ENCODE measurements at regions not wholly inside any gene's neighbourhood (a gene's known extent, or its start where the extent isn't known, plus 50 kb on each side); places are given as distances from the start of the nearest gene placed in this dataset.

DNA sequence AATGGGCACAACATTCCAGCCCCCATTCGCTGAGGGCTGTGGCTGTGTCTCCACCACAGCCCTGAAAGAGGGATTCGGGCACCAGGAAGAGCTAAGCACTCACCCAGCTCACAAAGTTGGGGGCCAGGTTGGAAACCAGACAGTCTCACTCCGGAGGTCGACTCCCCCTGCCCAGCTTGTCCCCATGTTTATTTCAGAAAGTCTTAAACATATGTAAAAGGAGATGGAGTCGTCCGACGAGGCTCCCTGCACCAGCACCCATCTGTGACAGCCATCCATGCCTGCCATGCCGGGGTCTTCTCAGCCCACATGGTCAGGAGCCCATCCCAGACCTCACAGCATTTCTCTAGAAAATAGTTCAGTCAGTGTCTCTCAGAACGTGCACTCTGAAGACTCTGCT is 63.6 kb upstream of the STX16 start:
- TF ChIP-seq, protein P1, sequence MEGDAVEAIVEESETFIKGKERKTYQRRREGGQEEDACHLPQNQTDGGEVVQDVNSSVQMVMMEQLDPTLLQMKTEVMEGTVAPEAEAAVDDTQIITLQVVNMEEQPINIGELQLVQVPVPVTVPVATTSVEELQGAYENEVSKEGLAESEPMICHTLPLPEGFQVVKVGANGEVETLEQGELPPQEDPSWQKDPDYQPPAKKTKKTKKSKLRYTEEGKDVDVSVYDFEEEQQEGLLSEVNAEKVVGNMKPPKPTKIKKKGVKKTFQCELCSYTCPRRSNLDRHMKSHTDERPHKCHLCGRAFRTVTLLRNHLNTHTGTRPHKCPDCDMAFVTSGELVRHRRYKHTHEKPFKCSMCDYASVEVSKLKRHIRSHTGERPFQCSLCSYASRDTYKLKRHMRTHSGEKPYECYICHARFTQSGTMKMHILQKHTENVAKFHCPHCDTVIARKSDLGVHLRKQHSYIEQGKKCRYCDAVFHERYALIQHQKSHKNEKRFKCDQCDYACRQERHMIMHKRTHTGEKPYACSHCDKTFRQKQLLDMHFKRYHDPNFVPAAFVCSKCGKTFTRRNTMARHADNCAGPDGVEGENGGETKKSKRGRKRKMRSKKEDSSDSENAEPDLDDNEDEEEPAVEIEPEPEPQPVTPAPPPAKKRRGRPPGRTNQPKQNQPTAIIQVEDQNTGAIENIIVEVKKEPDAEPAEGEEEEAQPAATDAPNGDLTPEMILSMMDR (IDR thresholded peaks at IDR 0.05), result no peak
- no peak for TF ChIP-seq EP300 (IDR thresholded peaks at IDR 0.05)

Data from sigmoid colon (tissue), 4 donors.